Upper lobe of left lung (tissue), 6 donors: ENCODE measurements at regions not wholly inside any gene's neighbourhood (a gene's known extent, or its start where the extent isn't known, plus 50 kb on each side); places are given as distances from the start of the nearest gene placed in this dataset.

Experiments used
- ATAC-seq, 2 donors: fragments of 200-7000 bp; cut with Tn5 transposase; one replicate each; pipeline ENCODE4 v1.9.1; 2022; ENCODE audit warnings: mild to moderate bottlenecking in 2 of 2, moderate library complexity in 2 of 2; ENCODE audit not compliant: low FRiP score in 2 of 2
- DNase-seq, 2 donors: peaks; one replicate each; pipeline ENCODE4 v3.0.0-alpha.2; 2019 to 2020
- H3K27ac ChIP-seq, 4 donors: fragments of 200-600 bp; sonication (generic); one replicate each; pipeline ENCODE4 v1.5.1; 2016 to 2019
- H3K27me3 ChIP-seq, 4 donors: fragments of 200-600 bp; sonication (generic); one replicate each; pipeline ENCODE4 v1.5.1; 2017 to 2019
- H3K36me3 ChIP-seq, 4 donors: fragments of 200-600 bp; sonication (generic); one replicate each; pipeline ENCODE4 v1.5.1; 2016 to 2019
- H3K4me1 ChIP-seq, 4 donors: fragments of 200-600 bp; sonication (generic); one replicate each; pipeline ENCODE4 v1.5.1; 2018 to 2019
- H3K4me3 ChIP-seq, 4 donors: fragments of 200-600 bp; sonication (generic); one replicate each; pipeline ENCODE4 v1.5.1; 2017 to 2019; ENCODE audit warnings: mild to moderate bottlenecking in 2 of 4, moderate library complexity in 1 of 4
- H3K9me3 ChIP-seq, 4 donors: fragments of 200-600 bp; sonication (generic); one replicate each; pipeline ENCODE4 v1.5.1; 2018 to 2019
- CTCF ChIP-seq, 6 experiments: fragments of 450-650 bp in 4 of 6; fragments of 200-600 bp in 2 of 6; sonication (generic) in 2 of 6; IDR thresholded peaks; one replicate each; pipeline ENCODE4 v1.5.1; 2016 to 2019; ENCODE audit warnings: antibody characterized with exemption in 6 of 6
- EP300 ChIP-seq, 4 donors: sonication (generic); formaldehyde crosslinking; IDR thresholded peaks; one replicate each; pipeline ENCODE4 v1.5.1; 2017; ENCODE audit warnings: antibody characterized with exemption in 4 of 4, control low read depth in 2 of 4
- POLR2A ChIP-seq, 4 donors: fragments of 450-650 bp; IDR thresholded peaks; one replicate each; pipeline ENCODE4 v1.5.1; 2016 to 2017; ENCODE audit warnings: antibody characterized with exemption in 4 of 4, mild to moderate bottlenecking in 2 of 4
- POLR2AphosphoS5 ChIP-seq, 2 donors: sonication (generic); formaldehyde crosslinking; IDR thresholded peaks; one replicate each; pipeline ENCODE4 v1.5.1; 2017; ENCODE audit warnings: antibody characterized with exemption in 2 of 2
- WGBS, 2 donors: methylation state at CpG; one replicate each; pipeline ENCODE4 v1.1.5; 2017 to 2018; 5-methylcytosine and 5-hydroxymethylcytosine counted together
- donor health status: DM: no; HTN: no; CAD: no; lungs with moderate emphysema.
- donor health status: DM: no; HTN: yes; CAD: no; lungs with severe emphysema.

DNA sequence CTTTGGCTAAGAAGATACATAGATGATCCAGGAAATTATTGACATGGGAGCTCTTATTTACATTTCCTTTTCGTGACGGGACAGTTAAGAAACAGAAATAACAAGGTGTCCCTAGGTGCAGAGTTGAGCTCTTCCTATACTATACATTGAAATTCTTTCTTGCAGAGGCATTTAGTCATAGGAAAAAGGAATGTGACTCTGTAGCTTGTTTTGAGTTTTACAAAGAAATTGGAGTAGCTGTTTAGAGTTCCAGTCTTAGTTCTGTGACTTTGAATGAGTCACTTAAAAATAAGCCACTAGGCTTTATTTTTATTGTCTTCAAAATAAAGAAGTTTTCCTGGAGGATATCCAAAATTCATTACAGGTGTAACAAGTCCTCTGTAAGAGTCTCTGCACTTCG is 723.5 kb upstream of the SGO1 start:
- Histone ChIP-seq H3K27me3 (no peaks in the 10 kb centered on the region), H3K9me3 (no peaks in the 10 kb centered on the region), H3K4me3 (no peak overlapping the region), H3K36me3 (no peaks in the 10 kb centered on the region), H3K27ac (no peak overlapping the region), H3K4me1 (no peaks in the 10 kb centered on the region)
- TF ChIP-seq CTCF (IDR thresholded peaks at IDR 0.05) (no peak), EP300 (IDR thresholded peaks at IDR 0.05) (no peak), POLR2AphosphoS5 (IDR thresholded peaks at IDR 0.05) (no peak), POLR2A (IDR thresholded peaks at IDR 0.05) (no peak)
- WGBS, 2 donors = 68 to 73% methylated on average over 3 of the region's 3 CpGs
- no peak for ATAC-seq
- no peak for DNase-seq

GRCh38 chr3:20905210-20905805 is 719.3 kb upstream of the SGO1 start:
- WGBS, 2 donors = 71 to 76% methylated on average over 8 of the region's 8 CpGs
- no peak for ATAC-seq
- H3K4me1 ChIP-seq = no peaks in the 10 kb centered on the region
- H3K4me3 ChIP-seq = no peak overlapping the region
- no peak for TF ChIP-seq POLR2AphosphoS5 (IDR thresholded peaks at IDR 0.05)
- no peak for TF ChIP-seq CTCF (IDR thresholded peaks at IDR 0.05)
- H3K27ac ChIP-seq = no peak overlapping the region
- H3K36me3 ChIP-seq = no peaks in the 10 kb centered on the region
- no peaks in the 10 kb centered on the region for H3K9me3 ChIP-seq
- no peak for DNase-seq
- H3K27me3 ChIP-seq = no peaks in the 10 kb centered on the region

- H3K4me1 ChIP-seq = no peaks in the 10 kb centered on the region
- H3K27me3 ChIP-seq = no peaks in the 10 kb centered on the region
- no peak overlapping the region for H3K4me3 ChIP-seq
- no peak overlapping the region for H3K27ac ChIP-seq
- no peaks in the 10 kb centered on the region for H3K36me3 ChIP-seq
- no peaks in the 10 kb centered on the region for H3K9me3 ChIP-seq
- no peak for DNase-seq
- WGBS, 2 donors = 45 to 54% methylated on average over 3 of the region's 3 CpGs
- TF ChIP-seq EP300 (IDR thresholded peaks at IDR 0.05) (no peak), POLR2AphosphoS5 (IDR thresholded peaks at IDR 0.05) (no peak), CTCF (IDR thresholded peaks at IDR 0.05) (no peak), POLR2A (IDR thresholded peaks at IDR 0.05) (no peak)
- ATAC-seq = no peak
These were observed 718.7 kb upstream of the SGO1 start for GRCh38 chr3:20904671-20905070.

DNA sequence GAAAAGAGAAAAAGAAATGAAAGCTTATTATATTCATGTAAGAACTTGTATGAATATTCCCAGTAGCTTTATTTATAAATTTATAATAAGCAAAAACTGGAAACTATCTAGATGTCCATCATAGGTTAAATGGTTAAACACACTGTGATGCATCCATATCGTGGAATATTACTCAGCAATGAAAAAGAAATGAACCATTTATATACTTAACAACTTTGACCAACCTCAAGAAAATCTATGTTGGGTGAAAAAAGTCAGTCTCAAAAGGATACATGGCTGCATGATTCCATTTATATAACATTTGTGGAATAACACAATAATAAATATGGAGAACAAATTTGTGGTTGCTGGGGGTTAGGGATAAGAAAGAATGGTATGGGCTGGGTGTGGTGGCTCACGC is 713.0 kb upstream of the SGO1 start:
- DNase-seq (no peak), ATAC-seq (no peak)
- no peak overlapping the region for H3K4me3 ChIP-seq
- H3K36me3 ChIP-seq = no peaks in the 10 kb centered on the region
- no peaks in the 10 kb centered on the region for H3K27me3 ChIP-seq
- 77 to 90% methylated on average over 2 of the region's 2 CpGs for WGBS, 2 donors
- H3K4me1 ChIP-seq = no peaks in the 10 kb centered on the region
- TF ChIP-seq POLR2AphosphoS5 (IDR thresholded peaks at IDR 0.05) = no peak
- TF ChIP-seq POLR2A (IDR thresholded peaks at IDR 0.05) = no peak
- no peak for TF ChIP-seq CTCF (IDR thresholded peaks at IDR 0.05)
- TF ChIP-seq EP300 (IDR thresholded peaks at IDR 0.05) = no peak
- H3K9me3 ChIP-seq = no peaks in the 10 kb centered on the region
- H3K27ac ChIP-seq = no peak overlapping the region

DNA sequence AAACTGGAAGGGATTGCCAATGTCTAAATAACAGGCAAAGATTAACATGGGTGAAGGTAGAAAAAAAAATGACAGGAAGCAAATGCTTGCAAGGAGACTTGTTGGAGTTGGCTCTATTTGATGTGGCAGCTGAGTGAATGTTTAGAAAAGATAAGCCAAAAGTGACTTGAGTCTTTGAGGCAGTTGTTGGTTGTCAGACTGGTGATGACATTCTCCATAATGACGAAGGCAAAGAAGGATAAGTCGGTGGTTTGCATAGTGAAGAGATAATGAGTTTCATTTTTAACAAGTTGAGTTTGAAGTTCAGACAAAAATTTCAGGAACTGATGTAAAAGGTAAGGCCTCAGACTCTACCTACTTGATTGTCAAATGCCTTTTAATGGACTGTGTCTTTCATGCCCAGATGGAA is 704.1 kb upstream of the SGO1 start:
- Histone ChIP-seq H3K4me1 (no peaks in the 10 kb centered on the region), H3K36me3 (no peaks in the 10 kb centered on the region), H3K27me3 (no peaks in the 10 kb centered on the region), H3K4me3 (no peak overlapping the region), H3K9me3 (no peaks in the 10 kb centered on the region), H3K27ac (no peak overlapping the region)
- 40 to 49% methylated on average over 2 of the region's 2 CpGs for WGBS, 2 donors
- DNase-seq (no peak), ATAC-seq (no peak)
- TF ChIP-seq POLR2A (IDR thresholded peaks at IDR 0.05) (no peak), POLR2AphosphoS5 (IDR thresholded peaks at IDR 0.05) (no peak), EP300 (IDR thresholded peaks at IDR 0.05) (no peak), CTCF (IDR thresholded peaks at IDR 0.05) (no peak)
